ENCODE measurements at regions not wholly inside any gene's neighbourhood (a gene's known extent, or its start where the extent isn't known, plus 50 kb on each side); places are given as distances from the start of the nearest gene placed in this dataset.

DNA sequence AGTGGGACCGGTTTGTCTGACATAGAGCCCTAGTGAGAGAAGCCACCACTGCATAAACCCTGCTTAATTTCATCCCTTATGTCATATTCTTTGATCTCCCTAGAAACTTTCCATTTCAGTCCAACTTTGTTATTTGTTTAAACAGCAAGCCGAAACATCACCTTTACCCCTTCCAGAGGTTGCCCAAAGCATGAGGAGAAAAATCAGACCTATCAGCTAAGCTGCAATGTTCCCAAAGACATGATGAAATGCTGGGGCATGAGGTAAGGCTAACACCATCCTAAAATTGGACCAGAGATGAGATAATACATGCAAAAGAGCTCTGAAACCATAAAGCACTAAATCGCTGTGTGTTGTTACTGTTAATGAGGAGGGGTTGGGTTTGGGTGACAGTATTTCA, 447.9 kb upstream of the ACVR2A start:
- no peak for DNase-seq

DNA sequence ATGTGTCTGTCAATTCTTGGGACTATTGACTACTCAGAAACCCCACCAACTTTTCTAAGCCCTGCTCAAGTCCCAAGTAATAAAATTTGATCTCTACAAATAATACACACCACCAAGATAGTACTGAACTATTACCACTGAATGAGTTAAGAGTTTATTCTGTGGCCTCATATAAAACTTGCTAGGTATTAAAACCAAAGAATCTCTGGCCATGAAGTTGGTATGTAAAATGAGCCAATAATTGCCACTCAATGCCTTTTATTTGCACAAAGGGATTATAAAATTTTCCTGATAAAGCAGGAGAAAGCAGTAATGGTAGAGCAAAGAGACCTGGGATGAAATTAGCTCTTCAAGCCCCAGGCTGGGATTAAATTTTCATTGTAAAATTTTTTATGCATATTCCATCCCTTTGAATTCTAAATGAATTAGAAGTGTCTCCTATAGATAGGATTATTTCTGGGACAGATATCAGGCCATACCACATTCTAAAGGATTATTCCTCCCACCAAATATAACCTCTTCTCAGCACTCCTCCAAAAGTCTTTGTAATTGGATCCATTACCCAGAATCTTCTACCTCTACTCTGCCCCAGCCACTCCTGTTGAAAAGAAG, 450.5 kb upstream of the ACVR2A start:
- no peak for DNase-seq

DNA sequence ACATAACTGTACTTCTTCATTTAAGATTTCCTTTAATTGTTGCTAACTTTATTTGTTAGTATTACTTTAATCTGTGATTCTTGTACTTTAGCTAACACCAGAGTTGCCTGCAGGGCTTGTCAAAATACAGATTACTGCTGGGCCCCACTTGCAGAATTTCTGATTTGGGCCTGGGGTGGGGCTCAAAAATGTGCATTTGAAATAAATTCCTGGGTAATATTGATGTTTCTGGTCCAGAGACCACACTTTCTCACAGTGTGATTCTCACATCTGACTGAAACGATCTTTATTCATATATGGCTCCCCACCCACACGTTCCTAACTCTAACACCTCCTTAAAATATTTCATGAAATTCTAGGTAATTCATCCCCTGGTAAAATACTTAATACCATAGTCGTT, 452.6 kb upstream of the ACVR2A start:
- no peak for DNase-seq

DNA sequence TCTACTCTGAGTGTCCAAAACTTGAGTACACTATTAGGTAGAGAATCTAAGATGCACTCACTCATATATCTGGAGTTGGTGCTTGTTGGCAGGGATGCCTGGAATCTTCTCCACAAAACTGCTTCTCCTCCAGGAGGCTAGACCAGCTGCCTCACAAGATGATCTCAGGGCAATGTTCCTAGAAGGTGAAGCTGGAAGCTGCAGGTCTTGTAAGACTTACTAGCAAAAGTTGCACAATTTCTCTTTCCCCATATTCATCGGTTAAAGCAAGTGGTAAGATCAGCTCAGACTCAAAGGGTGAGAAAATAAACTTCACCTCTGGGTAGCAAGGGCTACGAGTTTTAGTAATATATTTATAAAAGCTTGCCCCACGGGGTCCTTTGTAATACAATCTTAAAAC, 454.4 kb upstream of the ACVR2A start:
- no peak for DNase-seq

DNA sequence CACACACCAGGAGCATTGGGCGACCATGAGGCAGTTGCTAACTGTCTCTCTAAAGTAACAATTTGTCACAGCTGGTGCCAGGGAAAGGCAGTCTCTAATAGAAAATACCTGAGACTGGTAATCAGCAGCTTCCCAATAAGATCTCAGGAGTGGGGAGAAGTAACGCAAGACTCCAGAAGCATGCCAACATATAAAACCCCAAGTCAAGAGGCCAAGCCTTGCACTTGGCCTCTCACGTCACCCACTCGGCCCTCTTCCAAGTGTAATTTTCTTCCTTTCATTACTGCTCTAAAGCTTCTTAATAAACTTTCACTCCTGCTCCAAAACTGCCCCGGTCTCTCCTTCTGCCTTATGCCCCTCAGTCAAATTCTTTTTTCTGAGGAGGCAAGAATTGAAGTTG, 455.6 kb upstream of the ACVR2A start:
- DNase-seq: no peak

DNA sequence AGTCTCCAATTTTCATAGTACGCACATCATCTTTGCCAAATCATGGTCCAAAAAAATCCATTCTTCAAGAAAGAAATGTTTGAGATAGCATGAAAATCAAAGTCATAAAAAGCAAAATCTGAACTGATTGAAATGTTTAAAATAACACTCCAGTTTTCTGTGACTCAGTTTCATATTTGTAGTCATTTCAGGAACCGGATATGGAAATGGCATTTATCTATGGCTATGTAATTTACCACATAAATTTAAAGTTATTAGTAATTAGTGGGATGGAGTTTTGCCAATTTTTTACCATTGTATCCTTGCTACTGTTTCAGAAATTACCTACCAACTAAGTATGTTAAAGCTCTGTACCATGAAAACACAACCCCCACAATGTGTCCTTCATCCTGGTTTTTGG, 456.6 kb upstream of the ACVR2A start:
- no peak for DNase-seq

DNA sequence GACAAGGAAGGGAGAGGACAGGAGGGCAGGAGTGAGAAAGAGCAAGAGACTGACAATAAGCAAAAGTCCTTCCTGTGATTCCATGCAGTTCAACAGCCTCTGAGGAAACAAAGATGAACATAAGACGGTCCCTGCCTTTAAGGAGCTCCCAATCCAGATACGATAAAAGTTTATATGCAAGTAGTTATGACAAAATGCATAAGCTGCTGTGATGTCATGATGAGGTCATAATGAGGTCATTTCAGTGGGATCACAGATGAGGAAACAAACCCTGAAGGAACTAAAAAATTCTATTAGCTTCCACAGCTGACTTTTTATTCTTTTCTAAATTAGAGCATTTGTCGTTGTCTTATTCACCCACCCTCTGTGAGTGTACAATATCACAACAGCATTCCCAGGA, 458.5 kb upstream of the ACVR2A start:
- DNase-seq: no peak

DNA sequence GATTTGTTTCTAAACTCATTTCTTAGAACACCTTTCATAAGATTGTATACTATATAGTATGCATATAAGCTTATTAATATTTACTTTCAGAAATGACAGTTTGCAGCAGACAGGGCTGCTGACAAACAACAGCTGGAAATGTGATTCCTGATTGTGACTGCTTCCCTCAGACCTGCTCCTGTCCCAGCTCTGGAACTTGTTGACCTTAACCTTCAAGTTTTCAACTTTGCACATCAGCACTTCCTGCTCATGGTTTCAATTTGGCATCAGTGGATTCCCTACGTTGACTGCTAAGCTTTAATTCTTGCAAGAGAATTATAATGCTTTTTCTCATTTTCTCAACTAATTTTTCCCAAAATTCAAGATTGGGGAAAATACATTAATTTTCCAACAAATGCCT, 459.2 kb upstream of the ACVR2A start:
- DNase-seq: no peak

DNA sequence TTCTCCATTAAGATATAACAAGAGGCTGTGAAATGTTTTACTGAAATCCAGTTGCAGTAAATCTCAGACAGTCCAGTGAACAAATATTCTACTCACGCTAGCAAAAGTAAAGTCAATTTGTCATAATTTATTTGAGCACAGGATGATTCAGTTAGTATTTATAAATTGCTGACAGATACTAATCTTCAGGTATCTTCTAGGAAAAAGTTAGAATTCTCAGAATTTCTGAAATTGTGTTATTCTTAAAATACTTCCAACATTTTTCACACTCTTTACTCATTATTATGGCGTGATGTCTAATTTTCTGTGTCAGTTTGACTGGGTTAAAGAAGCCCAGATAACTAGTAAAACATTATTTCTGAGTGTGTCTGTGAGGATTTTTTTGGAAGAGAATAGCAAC, 460.2 kb upstream of the ACVR2A start:
- no peak for DNase-seq

DNA sequence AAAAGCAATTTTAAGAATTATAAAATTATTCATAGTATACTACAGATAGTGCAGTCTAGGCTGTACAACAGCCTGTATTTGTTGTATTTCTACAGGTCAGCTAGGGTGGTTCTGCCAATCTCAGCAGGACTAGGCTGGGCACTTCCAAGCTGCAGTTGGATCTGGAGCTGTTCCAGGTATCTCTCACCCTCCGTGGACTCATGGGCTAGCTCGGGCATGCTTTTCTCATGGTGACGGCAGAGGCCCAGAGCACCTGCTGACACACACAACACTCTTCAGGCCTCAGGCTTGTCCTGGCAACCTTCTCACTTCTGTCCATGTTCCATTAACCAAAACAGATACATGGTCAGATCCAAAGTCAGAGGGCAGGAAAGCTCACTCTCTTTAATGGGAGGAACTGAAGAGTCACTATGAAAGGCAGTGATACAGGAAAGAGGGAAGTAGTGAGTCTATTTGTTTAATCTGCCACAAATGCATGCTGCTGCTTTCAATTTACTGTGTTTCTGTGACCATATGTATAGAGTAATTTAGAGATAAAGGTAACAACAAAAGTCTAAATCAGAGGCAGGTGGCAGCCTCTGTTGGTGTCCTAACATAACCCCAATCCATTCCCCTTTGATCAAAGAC, 462.4 kb upstream of the ACVR2A start:
- DNase-seq: no peak

DNA sequence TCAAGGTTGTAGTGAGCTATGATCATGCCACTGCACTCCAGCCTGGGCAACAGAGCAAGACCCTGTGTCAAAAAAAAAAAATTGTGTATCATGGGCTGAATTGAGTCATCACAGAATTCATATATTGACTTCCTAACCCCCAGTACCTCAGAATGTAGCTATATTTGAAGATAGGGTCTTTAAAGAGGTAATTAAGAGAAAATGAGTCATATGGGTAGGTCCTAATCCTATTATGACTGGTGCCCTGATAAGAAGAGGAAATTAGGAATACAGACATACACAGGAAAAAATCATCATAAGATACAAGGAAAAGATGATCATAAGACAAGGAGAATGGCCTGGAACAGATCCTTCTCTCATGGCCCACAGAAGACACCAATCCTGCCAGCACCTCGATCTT, 466.4 kb upstream of the ACVR2A start:
- DNase-seq: no peak

DNA sequence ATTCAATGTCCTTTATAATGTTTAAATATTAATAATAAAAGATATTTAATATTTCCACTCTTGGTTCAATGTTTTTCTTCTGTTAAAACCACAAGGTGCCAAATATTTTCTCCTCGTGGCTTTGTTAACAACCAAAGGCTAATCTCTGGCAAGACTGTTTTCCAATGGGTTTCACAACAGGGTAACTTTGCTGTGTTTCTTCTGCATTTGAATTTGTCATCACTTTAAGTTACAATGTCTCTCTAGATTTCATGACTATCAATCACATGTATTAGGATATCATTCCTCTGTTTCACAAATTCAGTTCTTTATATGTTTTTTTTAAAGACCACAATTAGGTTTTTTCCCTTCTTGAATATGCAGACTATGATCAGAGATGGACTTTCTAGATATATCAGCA, 469.8 kb upstream of the ACVR2A start:
- DNase-seq: no peak

DNA sequence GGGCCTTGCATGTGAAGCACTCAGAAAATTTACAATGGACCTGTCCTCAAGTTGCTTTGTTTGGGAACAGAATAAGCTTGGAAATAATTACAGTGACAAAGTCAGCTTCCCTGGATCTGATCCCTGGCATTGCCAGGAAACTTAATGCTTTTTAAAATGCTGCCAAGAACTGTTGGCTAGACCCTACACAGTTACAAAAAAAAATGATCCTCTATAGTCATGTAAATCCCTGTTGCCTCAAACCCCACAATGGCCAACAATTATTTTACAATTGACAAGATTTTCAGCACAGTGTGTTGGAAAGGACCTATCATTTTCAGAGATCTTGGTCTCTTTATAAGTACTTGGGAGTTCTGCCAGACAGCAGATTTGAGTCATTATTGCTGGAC, 470.4 kb upstream of the ACVR2A start:
- DNase-seq: no peak

DNA sequence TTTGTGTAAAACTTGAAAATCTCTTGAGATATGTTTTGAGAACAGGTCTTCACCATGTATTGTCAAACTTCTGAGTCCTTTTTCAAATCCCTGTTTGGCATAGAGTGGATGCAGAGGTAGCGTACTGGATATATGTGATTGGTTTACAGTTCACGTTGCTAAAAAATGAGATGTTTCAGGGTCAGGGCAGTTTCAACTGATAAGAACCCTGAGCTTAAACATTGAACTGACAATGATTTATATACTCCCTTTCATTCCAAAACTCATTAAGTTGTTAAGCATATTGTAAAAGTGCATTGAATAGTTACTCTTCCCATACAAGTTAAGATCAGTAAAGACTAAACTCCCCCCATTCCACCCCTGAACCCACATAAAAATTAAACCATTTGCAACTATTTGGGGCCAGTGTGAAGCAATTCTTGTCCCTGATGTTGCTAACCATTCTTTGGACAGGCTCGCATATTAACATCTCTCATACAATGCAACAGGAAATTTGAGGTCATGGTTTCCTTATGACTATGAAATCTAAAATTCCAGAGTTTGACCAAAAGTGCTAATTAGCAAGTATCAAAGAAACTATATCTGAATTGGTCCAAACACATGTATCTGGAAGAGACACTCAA, 470.9 kb upstream of the ACVR2A start:
- DNase-seq: no peak

DNA sequence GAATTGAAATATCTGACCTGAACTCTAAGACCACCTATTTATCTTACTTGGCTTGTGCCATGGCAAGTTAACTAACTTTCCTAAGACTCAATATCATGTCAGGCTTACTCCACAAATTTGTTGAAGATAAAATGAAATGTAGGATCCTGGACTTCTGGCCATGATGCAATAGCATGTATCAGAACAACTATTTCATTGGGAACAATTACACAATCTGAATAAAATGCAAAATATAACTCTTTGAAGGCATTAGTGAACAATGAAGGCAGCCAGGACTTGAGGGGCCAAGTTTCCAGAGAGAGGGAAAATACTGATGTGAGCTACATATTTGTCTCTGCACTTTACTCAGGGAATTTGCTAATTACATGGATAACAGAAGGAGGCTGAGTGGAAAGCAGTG, 476.5 kb upstream of the ACVR2A start:
- DNase-seq: no peak

DNA sequence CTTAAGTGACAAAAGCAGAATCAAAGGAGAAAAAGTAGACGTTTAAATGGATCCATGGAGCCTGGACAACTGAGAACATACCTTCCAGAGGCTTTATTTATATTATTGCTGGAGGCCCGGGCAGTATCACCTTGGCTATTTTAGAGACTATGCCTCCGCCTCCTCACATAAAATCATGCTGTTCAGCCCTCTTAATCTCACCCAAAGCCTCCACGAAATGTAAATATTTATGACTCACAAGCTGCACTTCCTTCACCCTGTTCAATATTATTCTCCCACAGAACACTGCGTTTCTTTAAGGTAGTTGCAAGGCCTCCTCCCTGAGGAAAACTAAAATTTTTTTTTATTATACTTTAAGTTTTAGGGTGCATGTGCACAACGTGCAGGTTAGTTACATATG, 478.6 kb upstream of the ACVR2A start:
- DNase-seq: no peak

DNA sequence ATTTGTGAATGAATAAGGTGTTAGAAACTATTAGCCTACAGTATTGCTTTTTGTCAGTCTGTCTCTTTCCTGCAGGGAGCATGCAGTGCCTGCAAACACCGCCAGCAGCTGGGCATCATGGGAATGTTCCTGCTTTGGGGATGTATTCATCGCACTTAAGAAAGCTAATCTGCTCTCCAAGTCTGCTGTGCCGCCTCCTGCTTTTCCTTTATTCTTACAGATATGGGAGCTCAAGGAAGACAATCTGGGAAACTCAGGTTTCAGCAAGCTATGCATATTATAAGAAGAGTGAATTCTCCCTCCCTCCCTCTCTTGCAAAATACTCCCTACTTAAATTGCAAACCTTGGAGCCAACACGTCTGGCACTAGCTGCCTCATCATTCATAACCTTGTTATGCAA, 479.2 kb upstream of the ACVR2A start:
- no peak for DNase-seq

DNA sequence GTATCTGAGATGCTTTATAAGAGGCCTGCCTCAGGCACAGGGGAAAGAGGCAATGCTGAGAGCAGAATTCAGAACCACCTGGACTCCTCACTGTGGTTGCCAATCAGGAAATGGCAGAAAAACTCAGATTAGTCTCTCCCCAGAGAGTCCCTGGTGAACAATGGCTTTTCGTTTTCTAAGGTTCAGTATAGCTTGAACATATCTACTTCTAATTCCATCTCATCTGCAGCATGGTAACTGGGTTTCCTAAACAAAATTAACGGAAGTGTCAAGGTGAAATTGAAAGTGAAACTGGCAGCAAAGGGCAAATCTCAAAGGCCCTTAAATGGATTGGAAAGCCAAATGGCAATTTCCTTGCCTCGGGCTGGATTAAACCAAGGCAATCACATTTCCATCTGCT, 480.2 kb upstream of the ACVR2A start:
- DNase-seq: no peak

DNA sequence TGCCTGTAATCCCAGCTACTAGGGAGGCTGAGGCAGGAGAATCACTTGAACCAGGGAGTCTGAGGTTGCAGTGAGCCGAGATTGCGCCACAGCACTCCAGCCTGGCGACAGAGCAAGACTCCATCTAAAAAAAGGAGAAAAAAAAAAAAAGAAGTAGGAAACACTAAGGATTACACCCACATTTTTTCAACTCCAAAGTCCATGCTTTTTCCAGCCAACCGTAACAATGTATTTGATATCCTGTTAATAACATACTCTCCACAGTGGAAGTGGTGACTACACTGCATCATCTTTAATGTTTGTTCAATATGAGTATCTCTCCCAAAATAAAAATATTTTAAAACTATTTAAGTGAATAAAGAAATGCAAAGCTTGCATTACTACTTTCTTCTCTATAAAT, 481.6 kb upstream of the ACVR2A start:
- no peak for DNase-seq

DNA sequence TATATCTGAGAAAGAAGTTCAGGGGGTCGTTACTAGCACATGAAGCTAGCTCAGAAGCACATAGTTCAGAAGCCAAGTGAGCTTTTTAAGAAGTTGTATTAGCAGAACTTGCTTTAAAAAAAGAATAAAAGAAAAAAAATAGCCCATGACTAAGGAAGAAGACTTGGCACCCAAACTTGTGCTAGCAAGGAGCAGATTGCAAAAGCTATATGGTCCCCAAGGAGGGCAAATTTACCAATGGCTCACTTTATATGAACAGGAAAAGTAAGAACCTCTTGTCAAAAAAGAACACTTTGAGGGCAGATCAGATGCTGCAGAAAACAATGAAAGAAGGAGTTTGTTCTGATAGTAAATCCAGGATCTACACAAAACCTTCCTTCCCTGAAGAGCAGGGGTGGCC, 486.5 kb upstream of the ACVR2A start:
- no peak for DNase-seq

DNA sequence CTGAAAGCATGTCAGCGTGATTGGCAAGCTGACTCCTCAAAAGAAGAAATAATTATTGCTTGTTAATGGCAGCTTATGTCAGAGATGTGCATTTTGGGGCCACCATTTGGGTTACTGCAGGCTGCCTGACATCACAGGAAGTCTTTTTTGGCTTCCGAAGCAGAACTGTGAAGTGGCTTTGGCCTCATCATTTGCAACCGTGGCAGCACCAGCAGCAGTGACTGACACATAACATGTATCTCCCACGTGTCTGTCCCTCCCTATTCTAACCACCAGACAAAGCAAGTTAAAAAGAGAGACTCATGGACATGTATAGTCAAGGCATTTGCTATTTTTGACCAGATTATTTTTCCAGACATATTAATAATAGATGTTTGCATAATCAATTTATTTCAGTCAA, 488.7 kb upstream of the ACVR2A start:
- no peak for DNase-seq

DNA sequence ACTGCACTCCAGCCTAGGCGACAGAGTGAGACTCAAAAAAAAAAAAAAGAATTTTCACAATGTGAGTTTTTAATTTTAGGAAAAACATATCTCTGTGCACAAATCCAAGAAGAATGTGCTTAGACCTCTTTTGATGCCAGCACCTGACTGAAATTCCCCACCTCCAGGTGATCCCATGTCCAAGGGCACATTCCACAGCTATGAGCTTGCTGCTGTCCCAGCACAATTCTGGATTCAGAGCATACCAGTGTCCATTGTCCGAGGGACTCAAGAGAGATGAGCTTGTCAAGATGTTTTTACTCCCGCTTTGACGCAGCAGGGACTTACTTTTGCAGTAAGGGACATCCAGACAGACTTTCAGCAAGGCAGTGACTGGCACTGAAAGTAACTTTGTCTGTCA, 489.1 kb upstream of the ACVR2A start:
- DNase-seq: no peak

DNA sequence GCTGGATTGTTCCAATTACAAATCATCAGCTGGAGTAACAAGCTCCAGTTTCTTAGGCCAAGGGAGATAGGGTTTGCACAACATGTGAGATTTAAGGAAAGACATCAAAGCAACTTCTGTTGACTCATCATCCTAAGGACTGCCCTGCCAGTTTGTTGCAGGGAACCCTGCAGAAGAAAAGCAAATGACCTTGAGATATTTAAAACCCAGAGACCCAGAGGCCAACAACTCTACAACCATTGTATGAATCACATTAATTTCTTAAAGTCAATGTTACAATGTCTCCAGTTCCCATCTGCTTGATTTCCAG, 491.8 kb upstream of the ACVR2A start:
- DNase-seq: no peak

DNA sequence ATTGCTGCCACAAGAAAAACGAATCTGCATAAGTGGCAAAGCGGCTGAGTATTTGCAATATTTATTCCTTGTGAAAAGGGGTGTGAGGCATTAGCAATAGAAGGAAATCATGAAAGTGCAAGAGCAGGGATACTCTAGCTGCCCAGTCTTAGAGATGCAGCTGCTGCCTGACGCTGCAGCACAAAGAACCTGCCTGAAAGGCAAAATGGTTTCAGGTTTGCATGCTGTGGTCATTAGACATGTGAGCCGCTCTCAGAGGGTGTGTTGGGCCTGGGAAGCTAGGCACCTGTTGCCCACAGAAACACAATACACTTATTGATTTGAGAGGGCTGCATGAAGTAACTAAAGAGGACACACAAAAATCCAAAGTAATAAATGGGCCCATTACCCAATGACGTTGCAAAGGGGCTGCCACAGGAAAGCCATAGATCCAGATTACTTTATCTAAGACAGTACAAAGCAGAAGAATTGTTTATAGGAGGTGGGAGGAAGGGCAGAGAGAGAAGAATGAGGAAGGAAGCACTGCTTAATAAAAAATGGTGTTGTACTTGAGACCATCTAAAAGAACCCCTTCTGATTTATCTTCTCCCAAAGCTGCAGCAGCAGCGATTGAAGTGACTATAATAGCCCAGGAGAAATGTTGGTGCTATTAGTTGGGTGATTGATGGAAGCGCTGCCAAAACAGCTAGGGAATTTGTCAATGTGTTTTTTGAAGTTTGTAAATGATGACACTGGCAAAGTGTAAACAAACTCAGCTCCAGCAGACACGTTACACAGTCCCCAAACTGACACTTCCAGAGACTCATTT, 492.4 kb upstream of the ACVR2A start:
- DNase-seq: no peak

Measured in activated gamma-delta T cell (primary cell).